H9 (cell line): ENCODE measurements at regions not wholly inside any gene's neighbourhood (a gene's known extent, or its start where the extent isn't known, plus 50 kb on each side); places are given as distances from the start of the nearest gene placed in this dataset.

Experiments
- DNase-seq: peaks from one replicate; pipeline ENCODE4 v3.0.0-alpha.2; 2017
- H2AFZ ChIP-seq: one replicate; pipeline ENCODE4 v1.6.1; 2013; ENCODE audit warnings: mild to moderate bottlenecking, low read length, control low read depth, moderate library complexity
- H2AK5ac ChIP-seq: 2 replicates; pipeline ENCODE4 v1.6.1; 2013; ENCODE audit warnings: low read length, control low read depth, mixed read lengths; ENCODE audit not compliant: insufficient read length
- H2BK120ac ChIP-seq: one replicate; pipeline ENCODE4 v1.6.1; 2013; ENCODE audit warnings: low read depth, mild to moderate bottlenecking, low read length, control low read depth, inconsistent platforms; ENCODE audit not compliant: poor library complexity, severe bottlenecking
- H2BK12ac ChIP-seq: 2 replicates; pipeline ENCODE4 v1.6.1; 2013; ENCODE audit warnings: low read length, control low read depth, mixed read lengths, low read depth; ENCODE audit not compliant: insufficient read length
- H2BK15ac ChIP-seq: 2 replicates; pipeline ENCODE4 v1.6.1; 2013; ENCODE audit warnings: low read depth, low read length, control low read depth
- H2BK20ac ChIP-seq: one replicate; pipeline ENCODE4 v1.6.1; 2013; ENCODE audit warnings: low read depth, mild to moderate bottlenecking, low read length, control low read depth, inconsistent platforms; ENCODE audit not compliant: poor library complexity, severe bottlenecking
- H2BK5ac ChIP-seq: 2 replicates; pipeline ENCODE4 v1.6.1; 2013; ENCODE audit warnings: low read length, control low read depth, mixed read lengths; ENCODE audit not compliant: insufficient read length
- H3K14ac ChIP-seq: 2 replicates; pipeline ENCODE4 v1.6.1; 2013; ENCODE audit warnings: low read length, control low read depth; ENCODE audit not compliant: insufficient read depth
- H3K18ac ChIP-seq: 2 replicates; pipeline ENCODE4 v1.6.1; 2013; ENCODE audit warnings: low read depth, mild to moderate bottlenecking, mixed read lengths, low read length, control low read depth; ENCODE audit not compliant: insufficient read length
- H3K23ac ChIP-seq: 2 replicates; pipeline ENCODE4 v1.6.1; 2013; ENCODE audit warnings: low read length, control low read depth, mixed read lengths, low read depth; ENCODE audit not compliant: insufficient read length
- H3K23me2 ChIP-seq: 2 replicates; pipeline ENCODE4 v1.6.1; 2013; ENCODE audit warnings: low read depth, mild to moderate bottlenecking, mixed read lengths, low read length, control low read depth; ENCODE audit not compliant: insufficient read length, poor library complexity, severe bottlenecking
- H3K27ac ChIP-seq: 2 replicates; pipeline ENCODE4 v1.5.1; 2013; ENCODE audit warnings: low read length, control low read depth, mixed read lengths, low read depth; ENCODE audit not compliant: insufficient read length
- H3K27me3 ChIP-seq: 2 replicates; pipeline ENCODE4 v1.6.1; 2013; ENCODE audit warnings: low read length, control low read depth, inconsistent platforms; ENCODE audit not compliant: insufficient read depth
- H3K4ac ChIP-seq: 2 replicates; pipeline ENCODE4 v1.6.1; 2013; ENCODE audit warnings: low read depth, mild to moderate bottlenecking, control low read depth, inconsistent platforms, low read length, moderate library complexity
- H3K4me1 ChIP-seq: 2 replicates; pipeline ENCODE4 v1.6.1; 2013; ENCODE audit warnings: low read length, control low read depth, inconsistent platforms; ENCODE audit not compliant: insufficient read depth
- H3K4me2 ChIP-seq: 2 replicates; pipeline ENCODE4 v1.6.1; 2013; ENCODE audit warnings: low read length, control low read depth, mixed read lengths; ENCODE audit not compliant: insufficient read length, insufficient read depth
- H3K56ac ChIP-seq: 2 replicates; pipeline ENCODE4 v1.6.1; 2013; ENCODE audit warnings: low read depth, mild to moderate bottlenecking, mixed read lengths, low read length, control low read depth; ENCODE audit not compliant: insufficient read length
- H3K79me1 ChIP-seq: 2 replicates; pipeline ENCODE4 v1.6.1; 2013; ENCODE audit warnings: low read depth, mild to moderate bottlenecking, moderate library complexity, low read length, control low read depth, inconsistent platforms; ENCODE audit not compliant: insufficient read depth, poor library complexity, severe bottlenecking
- H3K79me2 ChIP-seq: 2 replicates; pipeline ENCODE4 v1.6.1; 2013; ENCODE audit warnings: low read length, control low read depth, inconsistent platforms; ENCODE audit not compliant: insufficient read depth
- H3K9ac ChIP-seq: 2 replicates; pipeline ENCODE4 v1.6.1; 2013; ENCODE audit warnings: low read length, control low read depth, mixed read lengths; ENCODE audit not compliant: insufficient read length; ENCODE audit errors: extremely low read depth
- H3K9me3 ChIP-seq: one replicate; pipeline ENCODE4 v1.6.1; 2013; ENCODE audit warnings: low read depth, low read length, inconsistent platforms; ENCODE audit not compliant: control insufficient read depth
- H3T11ph ChIP-seq: one replicate; pipeline ENCODE4 v1.6.1; 2013; ENCODE audit warnings: mild to moderate bottlenecking, low read length, control low read depth, inconsistent platforms
- H4K20me1 ChIP-seq: one replicate; pipeline ENCODE4 v1.6.1; 2013; ENCODE audit not compliant: control insufficient read depth, insufficient read length, insufficient read depth
- H4K5ac ChIP-seq: 2 replicates; pipeline ENCODE4 v1.6.1; 2013; ENCODE audit warnings: low read depth, mild to moderate bottlenecking, mixed read lengths, low read length, control low read depth; ENCODE audit not compliant: insufficient read length
- H4K8ac ChIP-seq: replicated peaks from 2 replicates; pipeline ENCODE4 v1.6.1; 2013; ENCODE audit warnings: low read length, control low read depth, mixed read lengths, low read depth; ENCODE audit not compliant: insufficient read length
- H4K91ac ChIP-seq: 2 replicates; pipeline ENCODE4 v1.6.1; 2013; ENCODE audit warnings: low read depth, mild to moderate bottlenecking, moderate library complexity, mixed read lengths, low read length, control low read depth; ENCODE audit not compliant: insufficient read length
- H3K27ac Mint-ChIP-seq, 3 experiments: 2 replicates in 2 of 3; 3 replicates in 1 of 3; pipeline ENCODE4 v1.8.0; 2020 to 2021; ENCODE audit warnings: mixed read lengths in 3 of 3, mild to moderate bottlenecking in 1 of 3, moderate library complexity in 1 of 3
- H3K27me3 Mint-ChIP-seq: 2 replicates; pipeline ENCODE4 v1.8.0; 2021; ENCODE audit warnings: low read depth, mild to moderate bottlenecking, moderate library complexity, mixed read lengths
- H3K36me3 Mint-ChIP-seq, 3 experiments: 2 replicates in 2 of 3; 3 replicates in 1 of 3; pipeline ENCODE4 v1.8.0; 2020 to 2021; ENCODE audit warnings: low read depth in 3 of 3, mixed read lengths in 3 of 3; ENCODE audit not compliant: insufficient read depth in 1 of 3
- H3K4me1 Mint-ChIP-seq, 2 experiments: 2 replicates each; pipeline ENCODE4 v1.8.0; 2020; ENCODE audit warnings: mixed read lengths in 2 of 2
- H3K4me3 Mint-ChIP-seq, 2 experiments: 2 replicates in 1 of 2; 3 replicates in 1 of 2; pipeline ENCODE4 v1.8.0; 2020 to 2021; ENCODE audit warnings: mild to moderate bottlenecking in 2 of 2, mixed read lengths in 2 of 2, moderate library complexity in 1 of 2
- H3K9me3 Mint-ChIP-seq, 2 experiments: 2 replicates in 1 of 2; 3 replicates in 1 of 2; pipeline ENCODE4 v1.8.0; 2020; ENCODE audit warnings: mild to moderate bottlenecking in 2 of 2, mixed read lengths in 2 of 2, moderate library complexity in 1 of 2
- WGBS: extraction: QIAGEN DNeasy Blood & Tissue Kit; methylation state at CpG from one replicate; pipeline ENCODE4 v1.1.7; 2013; ENCODE audit warnings: missing lambda C conversion rate, low lambda C conversion rate, mixed read lengths; ENCODE audit not compliant: insufficient read length; ENCODE audit errors: extremely low coverage; 5-methylcytosine and 5-hydroxymethylcytosine counted together
- TF ChIP-seq, protein P1 (sequence below): fragments of 200-600 bp; sonication (generic); conservative IDR thresholded peaks from 3 replicates; pipeline ENCODE4 v1.8.0; 2021; ENCODE audit warnings: antibody characterized with exemption, mild to moderate bottlenecking

- Histone ChIP-seq H2AK5ac (no peak overlapping the region), H2BK12ac (no peak overlapping the region), H2BK5ac (no peak overlapping the region), H3K14ac (no peak overlapping the region), H4K91ac (no peak overlapping the region), H3K18ac (no peak overlapping the region), H3K27me3 (no peaks in the 10 kb centered on the region), H3K9me3 (no peaks in the 10 kb centered on the region), H2AFZ (no peak overlapping the region), H3K23me2 (no peaks in the 10 kb centered on the region), H4K5ac (no peak overlapping the region), H3K9ac (no peak overlapping the region), H3K4me2 (no peak overlapping the region), H2BK120ac (no peak overlapping the region), H3K23ac (no peak overlapping the region), H2BK15ac (no peak overlapping the region), H3K79me1 (no peaks in the 10 kb centered on the region), H2BK20ac (no peak overlapping the region), H4K20me1 (no peaks in the 10 kb centered on the region), H3T11ph (no peak overlapping the region), H3K56ac (no peak overlapping the region), H3K79me2 (no peaks in the 10 kb centered on the region), H3K27ac (no peak overlapping the region), H3K4me1 (no peaks in the 10 kb centered on the region), H4K8ac (no peak overlapping the region), H3K4ac (no peak overlapping the region)
- no CpG with 5 or more reads among the region's 2 CpGs for WGBS
- Mint-ChIP-seq H3K4me3 (no peak overlapping the region), H3K27ac (no peak overlapping the region), H3K36me3 (no peaks in the 10 kb centered on the region), H3K9me3 (peaks cover 0 to 2% of the 10 kb centered on the region in 2 experiments; a peak in 2 of 5 replicates), H3K27me3 (peaks cover 4% of the 10 kb centered on the region), H3K4me1 (no peaks in the 10 kb centered on the region)
- no peak for DNase-seq
- TF ChIP-seq, protein P1, sequence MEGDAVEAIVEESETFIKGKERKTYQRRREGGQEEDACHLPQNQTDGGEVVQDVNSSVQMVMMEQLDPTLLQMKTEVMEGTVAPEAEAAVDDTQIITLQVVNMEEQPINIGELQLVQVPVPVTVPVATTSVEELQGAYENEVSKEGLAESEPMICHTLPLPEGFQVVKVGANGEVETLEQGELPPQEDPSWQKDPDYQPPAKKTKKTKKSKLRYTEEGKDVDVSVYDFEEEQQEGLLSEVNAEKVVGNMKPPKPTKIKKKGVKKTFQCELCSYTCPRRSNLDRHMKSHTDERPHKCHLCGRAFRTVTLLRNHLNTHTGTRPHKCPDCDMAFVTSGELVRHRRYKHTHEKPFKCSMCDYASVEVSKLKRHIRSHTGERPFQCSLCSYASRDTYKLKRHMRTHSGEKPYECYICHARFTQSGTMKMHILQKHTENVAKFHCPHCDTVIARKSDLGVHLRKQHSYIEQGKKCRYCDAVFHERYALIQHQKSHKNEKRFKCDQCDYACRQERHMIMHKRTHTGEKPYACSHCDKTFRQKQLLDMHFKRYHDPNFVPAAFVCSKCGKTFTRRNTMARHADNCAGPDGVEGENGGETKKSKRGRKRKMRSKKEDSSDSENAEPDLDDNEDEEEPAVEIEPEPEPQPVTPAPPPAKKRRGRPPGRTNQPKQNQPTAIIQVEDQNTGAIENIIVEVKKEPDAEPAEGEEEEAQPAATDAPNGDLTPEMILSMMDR: no peak
Measured at GRCh38 chr18:22624176-22624575, 206.5 kb upstream of the CTAGE1 start.
